ENCODE measurements at regions not wholly inside any gene's neighbourhood (a gene's known extent, or its start where the extent isn't known, plus 50 kb on each side); places are given as distances from the start of the nearest gene placed in this dataset.

GRCh38 chr2:18403921-18404522 is 156.4 kb downstream of the RDH14 start:
- no peak for TF ChIP-seq POLR2A (IDR thresholded peaks at IDR 0.05)
- TF ChIP-seq, protein P1, sequence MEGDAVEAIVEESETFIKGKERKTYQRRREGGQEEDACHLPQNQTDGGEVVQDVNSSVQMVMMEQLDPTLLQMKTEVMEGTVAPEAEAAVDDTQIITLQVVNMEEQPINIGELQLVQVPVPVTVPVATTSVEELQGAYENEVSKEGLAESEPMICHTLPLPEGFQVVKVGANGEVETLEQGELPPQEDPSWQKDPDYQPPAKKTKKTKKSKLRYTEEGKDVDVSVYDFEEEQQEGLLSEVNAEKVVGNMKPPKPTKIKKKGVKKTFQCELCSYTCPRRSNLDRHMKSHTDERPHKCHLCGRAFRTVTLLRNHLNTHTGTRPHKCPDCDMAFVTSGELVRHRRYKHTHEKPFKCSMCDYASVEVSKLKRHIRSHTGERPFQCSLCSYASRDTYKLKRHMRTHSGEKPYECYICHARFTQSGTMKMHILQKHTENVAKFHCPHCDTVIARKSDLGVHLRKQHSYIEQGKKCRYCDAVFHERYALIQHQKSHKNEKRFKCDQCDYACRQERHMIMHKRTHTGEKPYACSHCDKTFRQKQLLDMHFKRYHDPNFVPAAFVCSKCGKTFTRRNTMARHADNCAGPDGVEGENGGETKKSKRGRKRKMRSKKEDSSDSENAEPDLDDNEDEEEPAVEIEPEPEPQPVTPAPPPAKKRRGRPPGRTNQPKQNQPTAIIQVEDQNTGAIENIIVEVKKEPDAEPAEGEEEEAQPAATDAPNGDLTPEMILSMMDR (IDR thresholded peaks at IDR 0.05), result no peak
- Histone ChIP-seq H3K27me3 (no peaks in the 10 kb centered on the region), H3K36me3 (replicated peaks in 1 of 2) (no peaks in the 10 kb centered on the region), H3K4me1 (replicated peaks in 1 of 2) (no peaks in the 10 kb centered on the region), H3K9me3 (replicated peaks in 1 of 3) (no peaks in the 10 kb centered on the region), H3K4me3 (no peak overlapping the region), H3K27ac (no peak overlapping the region)
- WGBS, 4 donors, result 68 to 77% (median 72%) methylated on average over 4 of the region's 4 CpGs
- intact Hi-C loops (cut with DNase I), result no loop called here
- DNase-seq, result no peak

DNA sequence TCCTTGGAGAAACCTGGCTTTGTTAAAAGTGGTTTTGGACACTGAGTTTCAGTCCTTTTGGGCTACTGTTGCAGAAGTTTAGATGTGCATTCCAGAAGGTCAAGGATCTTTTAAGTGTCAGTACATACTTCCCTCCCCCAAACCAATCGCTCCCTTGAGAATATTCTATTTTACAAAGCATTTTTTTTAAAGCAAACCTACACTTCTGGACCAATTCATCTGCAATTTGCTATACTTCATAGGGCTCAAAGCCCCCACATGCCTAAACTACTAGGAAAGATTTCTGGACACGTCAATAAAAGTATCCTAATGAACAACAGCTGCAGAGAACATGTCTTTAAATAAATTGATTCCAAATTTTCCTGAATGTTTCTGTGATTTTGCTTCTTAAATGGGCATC is 157.6 kb downstream of the RDH14 start:
- no peak for TF ChIP-seq POLR2A (IDR thresholded peaks at IDR 0.05)
- TF ChIP-seq, protein P1 (IDR thresholded peaks at IDR 0.05), result no peak
- 56 to 74% (median 59%) methylated on average over 2 of the region's 2 CpGs for WGBS, 4 donors
- Histone ChIP-seq H3K9me3 (replicated peaks in 1 of 3) (no peaks in the 10 kb centered on the region), H3K27ac (no peak overlapping the region), H3K36me3 (replicated peaks in 1 of 2) (no peaks in the 10 kb centered on the region), H3K4me1 (replicated peaks in 1 of 2) (no peaks in the 10 kb centered on the region), H3K27me3 (no peaks in the 10 kb centered on the region), H3K4me3 (no peak overlapping the region)
- intact Hi-C loops (cut with DNase I), result no loop called here
- no peak for DNase-seq

DNA sequence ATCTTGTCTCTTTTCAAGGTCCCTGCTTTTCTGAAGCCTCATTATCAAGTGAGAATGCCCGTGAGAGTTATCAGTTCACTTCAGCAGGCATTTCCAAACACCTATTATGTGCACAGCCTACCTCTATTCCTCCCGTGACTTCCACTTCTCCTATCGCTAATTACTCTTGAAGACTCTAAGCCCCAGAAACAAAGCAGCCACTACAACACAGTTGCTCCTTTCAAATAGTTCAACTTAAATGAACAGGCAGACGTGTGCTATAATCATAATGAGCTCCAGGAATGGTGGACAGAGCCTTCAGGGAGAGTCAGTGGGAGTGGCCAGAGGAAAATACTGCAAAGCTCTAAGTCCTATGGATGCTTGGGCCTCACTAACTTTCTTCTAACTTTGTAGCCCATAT is 159.0 kb downstream of the RDH14 start:
- intact Hi-C loops (cut with DNase I), result no loop called here
- Histone ChIP-seq H3K36me3 (replicated peaks in 1 of 2) (no peaks in the 10 kb centered on the region), H3K9me3 (replicated peaks in 1 of 3) (no peaks in the 10 kb centered on the region), H3K27ac (no peak overlapping the region), H3K27me3 (no peaks in the 10 kb centered on the region), H3K4me1 (replicated peaks in 1 of 2) (no peaks in the 10 kb centered on the region), H3K4me3 (no peak overlapping the region)
- 70 to 77% (median 71%) methylated on average over 4 of the region's 4 CpGs for WGBS, 4 donors
- no peak for DNase-seq
- TF ChIP-seq, protein P1 (IDR thresholded peaks at IDR 0.05), result no peak
- no peak for TF ChIP-seq POLR2A (IDR thresholded peaks at IDR 0.05)

DNA sequence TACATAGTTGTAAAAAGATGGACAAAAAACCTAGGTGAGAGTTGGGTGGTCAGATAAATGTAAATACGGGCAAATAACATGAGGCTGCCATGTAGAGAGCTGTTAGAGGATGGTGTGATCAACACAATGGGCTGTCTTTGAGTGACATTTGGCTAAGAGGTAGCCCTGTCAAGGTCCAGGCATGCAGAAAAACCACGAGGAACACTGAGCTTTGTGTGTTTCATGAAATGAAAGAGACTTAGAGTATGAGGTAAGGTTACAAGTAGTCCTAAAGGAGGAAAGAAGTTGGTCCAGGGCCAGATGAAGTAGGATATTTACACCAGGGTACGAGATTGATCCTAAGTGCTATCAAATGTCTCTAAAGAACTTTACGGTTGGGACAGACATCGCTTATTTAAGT is 160.9 kb downstream of the RDH14 start:
- H3K27me3 ChIP-seq, result no peaks in the 10 kb centered on the region

More for the DNA sequence above, 160.9 kb downstream of the RDH14 start:
- TF ChIP-seq POLR2A (IDR thresholded peaks at IDR 0.05), result no peak
- TF ChIP-seq, protein P1 (IDR thresholded peaks at IDR 0.05), result no peak
- no peak for DNase-seq
- Histone ChIP-seq H3K27ac (no peak overlapping the region), H3K4me1 (replicated peaks in 1 of 2) (no peaks in the 10 kb centered on the region), H3K9me3 (replicated peaks in 1 of 3) (no peaks in the 10 kb centered on the region), H3K36me3 (replicated peaks in 1 of 2) (no peaks in the 10 kb centered on the region), H3K4me3 (no peak overlapping the region)
- WGBS, 4 donors, result 85 to 90% (median 86%) methylated on average over 5 of the region's 5 CpGs
- intact Hi-C loops (cut with DNase I), result no loop called here
